Natural killer cell (primary cell): ENCODE measurements at regions not wholly inside any gene's neighbourhood (a gene's known extent, or its start where the extent isn't known, plus 50 kb on each side); places are given as distances from the start of the nearest gene placed in this dataset.

Experiments
- ATAC-seq, 3 donors: fragments of 150-1000 bp in 2 of 3; fragments of 200-7000 bp in 1 of 3; cut with Tn5 transposase; 1 replicate in 1 of 3; 2 replicates in 2 of 3; pipeline ENCODE4 v1.10.0; 2021; ENCODE audit warnings: mild to moderate bottlenecking in 2 of 3, moderate library complexity in 2 of 3
- DNase-seq, 2 donors: peaks; one replicate each; pipeline versions ENCODE4 v3.0.0 to v3.0.0-alpha.2; 2013 to 2021; ENCODE audit warnings: mixed read lengths in 1 of 2
- H3K27ac ChIP-seq: one replicate; pipeline ENCODE4 v1.5.1; 2013; ENCODE audit warnings: mild to moderate bottlenecking, low read length
- H3K27me3 ChIP-seq: one replicate; pipeline ENCODE4 v1.6.1; 2013; ENCODE audit warnings: low read length; ENCODE audit not compliant: control insufficient read depth, insufficient read depth
- H3K36me3 ChIP-seq: one replicate; pipeline ENCODE4 v1.6.1; 2013; ENCODE audit warnings: low read length; ENCODE audit not compliant: control insufficient read depth, insufficient read depth
- H3K4me1 ChIP-seq: one replicate; pipeline ENCODE4 v1.6.1; 2013; ENCODE audit warnings: low read length; ENCODE audit not compliant: control insufficient read depth, insufficient read depth
- H3K4me3 ChIP-seq: one replicate; pipeline ENCODE4 v1.5.1; 2013; ENCODE audit warnings: low read length
- H3K9me3 ChIP-seq: one replicate; pipeline ENCODE4 v1.6.1; 2013; ENCODE audit warnings: low read length; ENCODE audit not compliant: control insufficient read depth, insufficient read depth
- H3K27ac Mint-ChIP-seq, 2 donors: one replicate each; pipeline ENCODE4 v1.8.0; 2022; ENCODE audit warnings: mild to moderate bottlenecking in 2 of 2, mixed read lengths in 2 of 2, moderate library complexity in 1 of 2
- H3K27me3 Mint-ChIP-seq, 2 donors: one replicate each; pipeline ENCODE4 v1.8.0; 2022; ENCODE audit warnings: low read depth in 2 of 2, mixed read lengths in 2 of 2
- H3K36me3 Mint-ChIP-seq: one replicate; pipeline ENCODE4 v1.8.0; 2022; ENCODE audit warnings: mixed read lengths
- H3K4me1 Mint-ChIP-seq, 2 donors: one replicate each; pipeline ENCODE4 v1.8.0; 2022; ENCODE audit warnings: mixed read lengths in 2 of 2
- H3K4me3 Mint-ChIP-seq: one replicate; pipeline ENCODE4 v1.8.0; 2022; ENCODE audit warnings: mild to moderate bottlenecking, moderate library complexity, mixed read lengths
- H3K9me3 Mint-ChIP-seq, 2 donors: one replicate each; pipeline ENCODE4 v1.8.0; 2022; ENCODE audit warnings: mixed read lengths in 2 of 2
- WGBS: methylation state at CpG from one replicate; pipeline ENCODE4 v1.1.7; 2013; ENCODE audit warnings: missing lambda C conversion rate; ENCODE audit not compliant: insufficient coverage; 5-methylcytosine and 5-hydroxymethylcytosine counted together
- intact Hi-C: fragments of 100-400 bp; cut with micrococcal nuclease; formaldehyde crosslinking; loops from one replicate; pipeline ENCODE4 v1.14.2; 2022
- TF ChIP-seq, protein P1 (sequence below): fragments of 200-600 bp; IDR thresholded peaks from one replicate; pipeline ENCODE4 v1.8.0; 2022; ENCODE audit warnings: antibody characterized with exemption

DNA sequence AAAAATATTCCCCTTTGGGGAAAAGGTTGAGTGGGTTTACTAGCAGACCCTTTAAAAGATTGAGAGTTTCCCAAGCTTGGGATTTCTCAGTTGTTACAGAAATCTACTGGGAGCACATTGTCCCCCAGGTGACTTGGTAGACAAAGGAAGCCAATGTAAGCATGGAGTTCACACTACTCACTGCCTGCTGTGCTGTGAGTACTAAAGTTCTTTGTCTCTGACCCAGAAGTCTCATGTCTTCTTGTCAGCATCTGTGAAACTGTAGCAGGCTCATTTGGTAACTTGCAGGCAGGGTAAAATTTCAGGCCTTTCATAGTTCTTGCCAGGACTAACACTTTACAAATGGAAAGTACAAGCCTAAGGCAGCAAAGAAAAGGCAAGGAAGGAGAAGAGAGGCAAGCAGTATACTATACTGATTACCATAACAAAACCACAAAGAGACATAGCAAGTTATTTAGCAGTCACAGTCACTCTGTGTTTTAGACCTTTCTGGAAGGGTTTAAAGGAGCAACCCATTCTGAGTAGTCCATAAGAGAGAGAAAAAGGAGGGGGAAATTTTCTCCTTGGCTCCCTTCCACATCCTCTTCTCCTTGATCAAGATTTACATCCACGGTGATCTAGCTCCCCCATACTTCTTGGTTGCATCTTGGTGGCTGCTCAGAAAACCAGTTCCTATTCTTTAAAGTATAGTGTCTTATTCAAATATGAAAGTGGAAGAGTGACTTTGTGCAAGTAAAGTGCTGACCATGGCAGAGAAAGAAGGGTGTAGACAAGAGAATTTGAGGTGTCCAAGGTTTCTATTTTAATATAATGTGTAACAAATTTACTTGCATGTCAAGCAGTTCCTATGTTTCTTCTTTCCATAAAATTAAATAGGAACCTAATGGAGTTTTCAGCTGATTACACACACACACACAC lies 160.0 kb upstream of the PDE5A start:
- H3K27me3 ChIP-seq: no peaks in the 10 kb centered on the region
- no peak overlapping the region for H3K4me3 Mint-ChIP-seq
- TF ChIP-seq, protein P1, sequence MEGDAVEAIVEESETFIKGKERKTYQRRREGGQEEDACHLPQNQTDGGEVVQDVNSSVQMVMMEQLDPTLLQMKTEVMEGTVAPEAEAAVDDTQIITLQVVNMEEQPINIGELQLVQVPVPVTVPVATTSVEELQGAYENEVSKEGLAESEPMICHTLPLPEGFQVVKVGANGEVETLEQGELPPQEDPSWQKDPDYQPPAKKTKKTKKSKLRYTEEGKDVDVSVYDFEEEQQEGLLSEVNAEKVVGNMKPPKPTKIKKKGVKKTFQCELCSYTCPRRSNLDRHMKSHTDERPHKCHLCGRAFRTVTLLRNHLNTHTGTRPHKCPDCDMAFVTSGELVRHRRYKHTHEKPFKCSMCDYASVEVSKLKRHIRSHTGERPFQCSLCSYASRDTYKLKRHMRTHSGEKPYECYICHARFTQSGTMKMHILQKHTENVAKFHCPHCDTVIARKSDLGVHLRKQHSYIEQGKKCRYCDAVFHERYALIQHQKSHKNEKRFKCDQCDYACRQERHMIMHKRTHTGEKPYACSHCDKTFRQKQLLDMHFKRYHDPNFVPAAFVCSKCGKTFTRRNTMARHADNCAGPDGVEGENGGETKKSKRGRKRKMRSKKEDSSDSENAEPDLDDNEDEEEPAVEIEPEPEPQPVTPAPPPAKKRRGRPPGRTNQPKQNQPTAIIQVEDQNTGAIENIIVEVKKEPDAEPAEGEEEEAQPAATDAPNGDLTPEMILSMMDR: no peak
- DNase-seq: no peak
- ATAC-seq: no peak
- H3K4me1 Mint-ChIP-seq: no peaks in the 10 kb centered on the region
- H3K27me3 Mint-ChIP-seq: no peaks in the 10 kb centered on the region
- H3K9me3 Mint-ChIP-seq: peaks cover 6 to 8% of the 10 kb centered on the region in 2 donors
- no CpG with 5 or more reads among the region's 1 CpG for WGBS
- H3K27ac ChIP-seq: no peak overlapping the region
- intact Hi-C loops: no loop called here
- no peak overlapping the region for H3K4me3 ChIP-seq
- no peak overlapping the region for H3K27ac Mint-ChIP-seq
- no peaks in the 10 kb centered on the region for H3K36me3 Mint-ChIP-seq
- H3K36me3 ChIP-seq: no peaks in the 10 kb centered on the region
- H3K4me1 ChIP-seq: no peaks in the 10 kb centered on the region
- H3K9me3 ChIP-seq: no peaks in the 10 kb centered on the region

DNA sequence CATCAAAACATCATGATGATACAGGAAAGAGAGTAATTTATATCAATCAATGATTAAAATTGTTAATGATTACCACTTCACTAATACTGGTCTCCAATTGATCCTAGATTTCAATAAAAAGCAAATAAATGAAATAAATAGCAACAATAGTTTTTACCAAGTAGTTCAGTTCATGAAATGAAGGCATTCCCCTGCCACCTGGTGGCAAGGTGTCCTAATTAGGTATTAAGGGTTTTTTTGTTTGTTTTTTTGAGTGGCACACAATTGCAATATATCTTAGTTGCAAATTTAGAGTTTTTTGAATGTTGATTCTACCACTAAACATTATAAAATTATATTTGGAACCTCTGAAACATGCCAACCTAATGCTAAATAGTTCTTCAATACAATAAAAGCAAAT lies 157.4 kb upstream of the PDE5A start:
- H3K4me3 ChIP-seq: no peak overlapping the region
- H3K27ac ChIP-seq: no peak overlapping the region
- ATAC-seq (no peak), DNase-seq (peak in 1 of 2 donors; percentile 3)
- TF ChIP-seq, protein P1: no peak
- no peak overlapping the region for H3K4me3 Mint-ChIP-seq
- H3K36me3 ChIP-seq: no peaks in the 10 kb centered on the region
- H3K9me3 Mint-ChIP-seq: peaks cover 2% of the 10 kb centered on the region in 2 donors
- no peaks in the 10 kb centered on the region for H3K36me3 Mint-ChIP-seq
- no peaks in the 10 kb centered on the region for H3K4me1 ChIP-seq
- no peaks in the 10 kb centered on the region for H3K27me3 Mint-ChIP-seq
- no peaks in the 10 kb centered on the region for H3K27me3 ChIP-seq
- H3K9me3 ChIP-seq: no peaks in the 10 kb centered on the region
- intact Hi-C loops: no loop called here
- no peak overlapping the region for H3K27ac Mint-ChIP-seq
- H3K4me1 Mint-ChIP-seq: no peaks in the 10 kb centered on the region

DNA sequence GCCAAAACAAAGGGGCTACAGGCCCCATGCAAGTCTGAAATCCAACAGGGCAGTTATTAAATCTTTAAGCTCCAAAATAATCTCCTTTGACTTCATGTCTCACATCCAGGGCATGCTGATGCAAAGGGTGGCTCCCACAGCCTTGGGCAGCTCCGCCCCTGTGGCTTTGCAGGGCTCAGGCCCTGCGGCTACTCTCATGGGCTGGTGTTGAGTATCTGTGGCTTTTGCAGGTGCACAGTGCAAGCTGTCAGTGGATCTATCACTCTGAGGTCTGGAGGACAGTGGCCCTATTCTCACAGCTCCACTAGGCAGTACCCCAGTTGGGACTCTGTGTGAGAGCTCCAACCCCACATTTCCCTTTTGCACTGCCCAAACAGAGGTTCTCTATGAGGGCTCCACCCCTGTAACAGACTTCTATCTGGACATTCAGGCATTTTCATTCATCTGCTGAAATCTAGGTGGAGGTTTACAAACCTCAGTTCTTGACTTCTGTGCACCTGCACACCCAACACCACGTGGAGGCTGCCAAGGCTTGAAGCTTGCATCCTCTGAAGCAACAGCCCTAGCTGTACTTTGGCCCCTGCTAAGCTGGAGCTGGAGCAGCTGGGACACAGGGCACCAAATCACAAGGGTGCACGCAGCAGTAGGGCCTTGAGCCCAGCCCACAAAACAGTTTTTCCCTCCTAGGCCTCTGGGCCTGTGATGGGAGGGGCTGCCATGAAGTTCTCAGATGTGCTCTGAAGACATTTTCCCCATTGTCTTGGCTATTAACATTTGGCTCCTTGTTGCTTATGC lies 154.8 kb upstream of the PDE5A start:
- no peak for ATAC-seq
- Histone ChIP-seq H3K27ac (no peak overlapping the region), H3K9me3 (no peaks in the 10 kb centered on the region), H3K4me1 (no peaks in the 10 kb centered on the region), H3K27me3 (no peaks in the 10 kb centered on the region), H3K4me3 (no peak overlapping the region), H3K36me3 (no peaks in the 10 kb centered on the region)
- Mint-ChIP-seq H3K9me3 (peaks cover 2 to 3% of the 10 kb centered on the region in 2 donors), H3K4me1 (no peaks in the 10 kb centered on the region), H3K4me3 (no peak overlapping the region), H3K36me3 (no peaks in the 10 kb centered on the region), H3K27me3 (no peaks in the 10 kb centered on the region), H3K27ac (no peak overlapping the region)
- 83% methylated on average over 4 of the region's 4 CpGs for WGBS
- intact Hi-C loops: no loop called here
- DNase-seq: no peak
- TF ChIP-seq, protein P1: no peak
